ENCODE measurements at regions not wholly inside any gene's neighbourhood (a gene's known extent, or its start where the extent isn't known, plus 50 kb on each side); places are given as distances from the start of the nearest gene placed in this dataset.
"Not testable (repeated sequence)": the region's sequence is repeated elsewhere in the genome, so short reads cannot be mapped to it uniquely, and the experiment has no call there.

DNA sequence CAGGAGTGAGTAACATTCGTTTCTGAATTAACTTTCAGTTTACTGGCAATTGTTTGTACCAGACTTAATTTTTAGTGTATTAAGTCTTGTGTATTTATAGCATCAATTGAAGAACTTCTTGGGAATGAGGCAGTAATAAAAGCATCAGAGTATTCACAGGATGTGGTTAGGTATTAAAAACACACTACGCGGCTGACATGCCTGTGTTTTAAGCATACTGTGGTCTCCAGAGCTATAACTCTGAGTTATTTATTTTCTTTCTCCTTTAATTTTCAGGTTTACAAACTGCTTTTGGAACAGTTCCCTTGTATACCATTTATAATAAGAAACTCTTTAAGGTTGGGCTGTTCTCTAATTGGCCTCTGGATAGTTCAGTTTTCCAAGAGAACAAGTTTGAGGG lies 626.1 kb upstream of the NRG3 start:
- TF ChIP-seq, protein P1, sequence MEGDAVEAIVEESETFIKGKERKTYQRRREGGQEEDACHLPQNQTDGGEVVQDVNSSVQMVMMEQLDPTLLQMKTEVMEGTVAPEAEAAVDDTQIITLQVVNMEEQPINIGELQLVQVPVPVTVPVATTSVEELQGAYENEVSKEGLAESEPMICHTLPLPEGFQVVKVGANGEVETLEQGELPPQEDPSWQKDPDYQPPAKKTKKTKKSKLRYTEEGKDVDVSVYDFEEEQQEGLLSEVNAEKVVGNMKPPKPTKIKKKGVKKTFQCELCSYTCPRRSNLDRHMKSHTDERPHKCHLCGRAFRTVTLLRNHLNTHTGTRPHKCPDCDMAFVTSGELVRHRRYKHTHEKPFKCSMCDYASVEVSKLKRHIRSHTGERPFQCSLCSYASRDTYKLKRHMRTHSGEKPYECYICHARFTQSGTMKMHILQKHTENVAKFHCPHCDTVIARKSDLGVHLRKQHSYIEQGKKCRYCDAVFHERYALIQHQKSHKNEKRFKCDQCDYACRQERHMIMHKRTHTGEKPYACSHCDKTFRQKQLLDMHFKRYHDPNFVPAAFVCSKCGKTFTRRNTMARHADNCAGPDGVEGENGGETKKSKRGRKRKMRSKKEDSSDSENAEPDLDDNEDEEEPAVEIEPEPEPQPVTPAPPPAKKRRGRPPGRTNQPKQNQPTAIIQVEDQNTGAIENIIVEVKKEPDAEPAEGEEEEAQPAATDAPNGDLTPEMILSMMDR (IDR thresholded peaks at IDR 0.05; ENCODE audit: low read depth, low read length): no peak
- H3K4me3 ChIP-seq (ENCODE audit: low read depth, low read length): no peak overlapping the region

- no peak overlapping the region for H3K4me3 ChIP-seq (ENCODE audit: low read depth, low read length)
- TF ChIP-seq, protein P1 (IDR thresholded peaks at IDR 0.05; ENCODE audit: low read depth, low read length): no peak
Observed at GRCh38 chr10:81251457-81252115, 623.4 kb upstream of the NRG3 start.

GRCh38 chr10:81264991-81265390 lies 610.0 kb upstream of the NRG3 start:
- H3K4me3 ChIP-seq (ENCODE audit: low read depth, low read length): not testable (repeated sequence)

- TF ChIP-seq, protein P1 (IDR thresholded peaks at IDR 0.05; ENCODE audit: low read depth, low read length): no peak
- no peak overlapping the region for H3K4me3 ChIP-seq (ENCODE audit: low read depth, low read length)
Observed at GRCh38 chr10:81270051-81270450, 604.9 kb upstream of the NRG3 start.

DNA sequence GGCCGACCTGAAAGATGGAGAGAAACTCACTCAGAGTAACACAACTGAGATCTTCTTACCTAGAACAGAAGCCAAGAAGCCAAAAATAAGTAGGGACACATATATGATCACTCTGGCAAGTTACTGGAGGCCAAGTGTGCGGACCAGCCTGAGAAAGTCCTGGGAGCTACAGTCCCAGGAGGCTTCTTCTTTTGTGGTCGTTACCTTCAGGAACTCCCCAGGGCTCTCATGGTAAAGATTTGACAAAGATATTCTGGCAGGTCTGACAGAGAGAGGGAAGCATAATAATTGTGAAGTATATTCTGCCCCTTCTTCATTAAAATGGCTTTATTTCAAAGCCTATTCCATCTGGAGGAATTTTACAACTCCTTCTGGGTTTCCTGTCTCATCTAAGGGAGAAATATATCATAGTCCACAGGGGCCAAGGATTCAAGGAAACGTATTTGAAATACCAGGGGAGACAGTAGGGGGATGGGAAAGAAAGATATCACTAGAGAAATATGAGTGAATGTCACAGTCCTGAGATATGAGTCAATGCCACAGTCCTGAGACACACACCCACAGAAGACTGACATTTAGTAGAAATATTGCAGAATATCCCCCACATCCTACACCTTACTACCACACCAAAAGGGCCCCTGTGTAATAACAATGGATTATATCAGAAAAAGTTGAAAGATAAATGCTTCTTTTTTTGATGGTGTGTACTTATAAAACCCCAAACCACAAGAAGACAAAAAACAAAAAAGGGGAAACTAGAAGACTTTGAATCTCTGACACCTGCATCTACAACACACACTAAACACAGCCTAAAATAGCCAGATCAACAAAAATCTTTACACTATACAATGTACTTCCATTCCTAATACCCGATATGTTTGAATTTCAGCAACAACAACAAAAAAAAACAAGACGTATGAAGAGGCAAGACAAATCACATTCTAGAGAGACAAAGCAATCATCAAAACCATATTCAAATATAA lies 594.2 kb upstream of the NRG3 start:
- no peak overlapping the region for H3K4me3 ChIP-seq (ENCODE audit: low read depth, low read length)
- TF ChIP-seq, protein P1 (IDR thresholded peaks at IDR 0.05; ENCODE audit: low read depth, low read length): no peak

GRCh38 chr10:81288544-81288943 lies 586.5 kb upstream of the NRG3 start:
- H3K4me3 ChIP-seq (ENCODE audit: low read depth, low read length): no peak overlapping the region
- TF ChIP-seq, protein P1 (IDR thresholded peaks at IDR 0.05; ENCODE audit: low read depth, low read length): no peak

- TF ChIP-seq, protein P1 (IDR thresholded peaks at IDR 0.05; ENCODE audit: low read depth, low read length): no peak
- no peak overlapping the region for H3K4me3 ChIP-seq (ENCODE audit: low read depth, low read length)
Observed at GRCh38 chr10:81297292-81297691, 577.7 kb upstream of the NRG3 start.

Data from WI38 (cell line).